Hematopoietic multipotent progenitor cell treated with erythropoietin and hydrocortisone succinate and interleukin-3 and kit ligand, for 8 days (in vitro differentiated cells): ENCODE measurements at regions not wholly inside any gene's neighbourhood (a gene's known extent, or its start where the extent isn't known, plus 50 kb on each side); places are given as distances from the start of the nearest gene placed in this dataset.
A peak's percentile ranks its signal among the peaks of the same experiment; 100 is the strongest.
"Not testable (repeated sequence)": the region's sequence is repeated elsewhere in the genome, so short reads cannot be mapped to it uniquely, and the experiment has no call there.

Experiments
- DNase-seq: peaks from one replicate; pipeline ENCODE4 v3.0.0-alpha.2; 2015

GRCh38 chr14:53448682-53449081, 295.6 kb upstream of the DDHD1 start:
- DNase-seq = no peak

DNA sequence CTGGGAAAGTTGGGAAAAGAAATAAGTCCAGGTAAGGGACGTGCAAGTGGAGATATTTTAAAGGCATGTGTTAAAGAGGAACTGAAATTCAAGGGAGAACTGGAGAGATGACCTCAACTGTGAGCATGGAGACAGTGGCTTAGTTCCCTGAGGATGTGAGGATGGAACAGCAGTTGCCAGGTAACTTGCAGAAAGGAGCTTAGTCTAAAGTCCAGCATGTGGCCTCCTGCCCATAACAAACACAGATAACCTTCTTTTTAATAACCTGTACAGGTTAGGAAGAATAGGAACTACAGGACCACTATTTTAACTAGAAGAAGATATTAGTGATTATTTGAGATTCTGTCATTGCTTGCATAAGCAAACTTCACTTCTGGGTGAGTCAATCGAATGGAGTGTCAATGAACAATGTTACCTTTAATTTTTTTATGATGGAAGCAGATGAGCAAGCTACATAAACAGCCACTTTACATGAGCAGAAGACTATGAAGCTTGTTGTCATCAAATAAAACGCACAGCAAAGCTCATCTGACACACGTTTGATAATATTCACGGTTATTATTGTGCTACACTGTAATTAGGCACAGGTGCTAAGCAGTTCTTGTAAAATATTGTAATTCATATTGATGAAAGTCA, 291.7 kb upstream of the DDHD1 start:
- DNase-seq = no peak

- DNase-seq = no peak
These were observed 288.7 kb upstream of the DDHD1 start for GRCh38 chr14:53441789-53442188.

DNA sequence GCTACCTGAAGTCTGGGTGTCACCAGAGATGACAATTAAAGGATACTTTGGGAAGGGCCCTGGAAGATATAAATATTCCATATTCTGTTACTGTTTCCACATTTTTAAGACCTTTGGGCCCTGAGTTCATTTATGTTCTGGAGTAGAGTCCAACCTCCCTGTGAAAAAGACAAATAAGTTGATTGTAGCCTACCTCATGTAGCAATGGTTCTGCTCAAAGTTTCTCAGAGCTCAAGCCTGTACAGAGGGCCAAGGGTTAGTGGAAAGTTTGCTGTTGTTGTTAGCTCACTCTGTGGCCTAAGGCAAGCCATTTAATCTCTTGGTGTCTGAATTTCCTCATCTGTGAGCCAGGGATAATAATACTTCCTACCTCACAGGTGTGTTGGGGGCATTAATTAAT, 284.7 kb upstream of the DDHD1 start:
- no peak for DNase-seq

DNA sequence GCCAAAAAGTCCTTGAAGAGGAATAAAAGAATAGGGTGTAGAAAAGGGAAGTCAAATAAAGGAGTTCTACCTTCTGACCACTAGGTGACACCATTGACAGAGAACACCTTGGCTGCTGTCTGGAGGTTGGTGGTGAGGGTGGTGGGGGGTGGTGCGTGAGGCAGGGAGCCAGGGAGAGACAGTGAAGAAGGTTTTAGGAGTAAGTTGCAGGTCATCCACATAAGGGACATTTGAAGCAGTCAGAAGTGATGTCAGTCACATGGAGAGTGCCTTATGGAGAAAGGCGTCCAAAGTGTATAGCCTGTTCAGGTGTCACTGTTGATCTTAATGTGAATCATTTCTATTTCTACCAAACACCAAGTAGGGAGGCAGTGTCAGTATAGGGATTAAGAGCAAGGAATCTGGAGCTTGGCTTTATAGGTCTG, 279.3 kb upstream of the DDHD1 start:
- peak; percentile 27 for DNase-seq

DNA sequence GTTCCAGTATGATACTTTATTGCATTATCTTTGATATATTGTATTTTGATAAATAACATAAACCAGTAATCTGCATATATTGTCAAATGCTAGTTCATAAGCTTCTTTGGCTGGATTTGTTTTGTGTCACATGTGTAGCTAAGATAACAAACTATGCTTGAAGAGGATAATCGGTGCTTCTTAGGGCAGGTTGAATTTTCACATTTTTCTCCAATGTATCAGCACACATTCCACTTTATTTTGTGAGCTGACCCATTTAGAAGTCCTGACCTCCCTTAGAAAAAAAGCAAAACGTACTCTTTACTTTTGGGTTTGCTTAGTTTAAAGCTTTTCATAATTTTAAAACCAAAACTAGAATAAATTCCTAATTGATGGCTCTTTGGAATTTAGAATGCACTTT, 277.7 kb upstream of the DDHD1 start:
- no peak for DNase-seq

DNA sequence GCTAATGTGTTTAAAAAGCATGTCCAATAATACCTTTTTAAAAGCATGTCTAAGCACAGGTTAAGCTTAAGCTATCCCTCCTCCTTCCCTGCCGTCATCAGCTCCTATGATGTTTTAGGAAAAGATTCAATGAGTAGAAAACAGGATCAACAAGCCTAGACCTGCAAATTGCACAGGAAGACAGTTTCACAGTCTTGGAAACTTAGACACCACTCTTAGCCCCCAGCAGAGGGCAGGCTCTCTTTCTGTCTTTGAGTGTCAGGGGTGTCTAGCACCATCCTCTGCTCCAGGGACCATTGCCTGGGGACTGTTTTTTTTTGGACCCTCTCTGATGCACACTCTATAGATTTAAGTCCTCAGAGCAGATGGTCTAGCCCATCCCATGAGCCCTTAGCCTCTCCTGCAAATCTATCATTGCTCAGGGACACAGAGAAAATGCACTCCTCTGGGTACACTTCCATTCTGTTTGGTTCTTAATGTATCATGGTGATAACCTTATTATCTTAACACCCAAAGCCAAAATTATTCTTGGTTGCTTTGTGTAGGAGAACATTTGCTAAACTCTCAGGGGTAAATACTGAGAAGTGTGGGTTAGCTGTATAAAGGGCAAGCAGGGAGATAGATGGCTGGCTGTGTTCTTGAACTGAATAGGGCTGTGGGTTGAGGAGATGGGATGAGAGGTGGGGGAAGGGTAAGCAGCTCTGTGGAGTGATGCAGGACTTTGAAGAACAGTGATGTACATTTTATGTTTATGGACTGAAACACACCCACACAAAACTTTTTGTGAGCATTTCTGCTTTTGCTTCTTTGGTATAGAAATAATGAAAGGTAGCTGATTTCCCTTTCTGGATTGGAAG, 259.9 kb upstream of the DDHD1 start:
- DNase-seq = peak; percentile 9

- DNase-seq = no peak
These were observed 258.0 kb upstream of the DDHD1 start for GRCh38 chr14:53411125-53411524.

- no peak for DNase-seq
These were observed 256.8 kb upstream of the DDHD1 start for GRCh38 chr14:53409969-53410368.

- no peak for DNase-seq
These were observed 256.2 kb upstream of the DDHD1 start for GRCh38 chr14:53409289-53409688.

DNA sequence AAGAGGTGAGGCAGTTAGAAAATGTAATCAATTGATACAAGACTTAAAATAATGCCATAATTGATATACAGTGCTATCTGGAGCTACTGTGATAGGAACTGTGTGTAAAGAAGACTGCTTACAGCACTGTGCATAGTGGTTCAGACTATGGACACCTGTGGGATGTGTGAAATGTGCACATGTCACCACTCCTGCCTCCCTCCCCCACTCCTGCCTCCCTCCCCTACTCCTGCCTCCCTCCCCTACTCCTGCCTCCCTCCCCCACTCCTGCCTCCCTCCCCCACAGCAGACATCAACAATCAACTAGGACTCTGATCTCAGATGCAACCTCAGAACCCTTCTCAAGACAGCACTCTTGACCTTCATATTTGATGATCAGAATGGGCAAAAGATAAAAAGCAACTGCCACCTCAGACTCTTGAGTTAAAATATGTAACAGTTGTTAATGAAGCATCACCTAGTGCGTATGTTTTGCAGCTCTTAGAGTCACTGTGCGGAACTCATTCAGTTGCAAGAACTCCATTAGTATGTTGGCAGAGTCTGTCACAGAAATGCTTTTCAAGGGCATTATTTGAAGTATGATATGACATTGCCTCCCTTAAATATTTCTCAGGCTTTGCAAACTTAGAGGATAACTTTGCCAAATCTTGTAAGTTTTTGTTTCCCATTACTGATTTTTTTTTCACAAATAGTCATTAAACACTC, 255.2 kb upstream of the DDHD1 start:
- no peak for DNase-seq

DNA sequence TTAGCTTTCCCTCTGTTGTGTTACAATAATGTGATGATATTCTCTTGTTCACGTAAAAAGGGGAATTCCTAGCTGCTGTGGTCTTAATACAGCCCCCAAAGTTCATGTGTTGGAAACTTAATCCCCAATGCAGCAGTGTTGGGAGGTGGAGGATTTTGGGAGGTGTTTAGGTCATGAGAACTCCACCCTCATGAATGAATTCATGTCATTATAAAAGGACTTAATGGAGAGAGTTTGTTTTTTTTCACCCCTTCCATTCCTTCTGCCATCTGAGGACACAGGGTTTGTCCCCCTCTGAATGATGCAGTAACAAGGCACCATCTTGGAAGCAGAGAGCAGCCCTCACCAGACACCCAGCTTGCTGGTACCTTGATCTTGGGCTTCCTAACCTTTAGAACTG, 253.4 kb upstream of the DDHD1 start:
- DNase-seq = no peak

DNA sequence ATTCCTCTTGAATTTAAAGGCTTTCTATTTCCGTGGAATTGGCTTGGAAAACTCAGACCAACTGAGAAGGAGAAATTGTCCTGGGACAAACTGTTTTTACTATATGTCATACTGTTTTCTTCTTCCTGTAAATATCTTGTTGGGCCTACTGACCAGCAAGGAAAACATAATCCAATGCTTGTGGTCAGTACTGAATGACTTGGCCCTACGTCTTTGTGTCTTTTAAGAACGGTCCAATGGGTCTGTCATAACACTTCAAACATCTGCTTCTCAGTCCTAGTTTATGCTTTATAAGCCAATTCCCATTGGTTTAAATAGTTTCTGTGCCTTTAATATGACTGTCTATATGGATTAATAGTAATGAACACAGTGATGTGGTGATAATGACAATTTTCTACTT, 248.5 kb upstream of the DDHD1 start:
- DNase-seq = no peak

- DNase-seq = peak; percentile 5
These were observed 245.9 kb upstream of the DDHD1 start for GRCh38 chr14:53399057-53399456.

DNA sequence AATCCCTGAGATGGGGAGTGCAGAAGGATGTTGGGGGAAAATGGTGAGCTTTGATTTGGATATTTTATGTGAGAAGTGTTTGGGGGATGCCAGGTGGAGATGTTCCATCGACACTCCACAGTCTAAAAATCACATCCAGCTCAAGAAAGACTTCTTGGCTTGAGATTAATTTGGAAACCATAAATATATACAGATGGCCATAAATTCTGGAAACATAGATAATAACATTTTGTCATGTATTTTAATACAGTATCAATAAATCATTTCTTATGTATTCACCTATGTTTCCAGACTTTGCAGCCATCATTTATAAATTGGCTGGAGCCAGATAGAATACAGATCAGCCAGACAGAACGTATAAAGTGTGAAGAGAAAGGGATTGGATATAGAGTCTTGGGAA, 245.5 kb upstream of the DDHD1 start:
- DNase-seq = no peak

DNA sequence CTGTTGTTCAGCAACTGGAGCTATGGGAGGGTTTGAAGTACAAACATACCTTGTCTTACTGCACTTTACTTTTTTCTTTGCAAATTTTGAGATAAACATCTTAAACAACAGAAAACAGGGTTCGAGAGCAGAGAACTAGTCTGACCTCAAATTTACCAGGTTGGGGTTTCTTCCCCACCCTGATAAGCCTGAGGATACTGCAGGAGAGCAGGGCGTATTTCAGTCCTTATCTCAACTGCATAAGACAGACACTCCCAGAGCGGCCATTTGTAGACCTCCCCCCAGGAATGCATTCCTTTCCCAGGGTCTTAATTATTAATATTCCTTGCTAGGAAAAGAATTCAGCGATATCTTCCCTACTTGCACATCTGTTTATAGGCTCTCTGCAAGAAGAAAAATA, 242.1 kb upstream of the DDHD1 start:
- DNase-seq = not testable (repeated sequence)

GRCh38 chr14:53391631-53392285, 238.6 kb upstream of the DDHD1 start:
- DNase-seq = no peak

DNA sequence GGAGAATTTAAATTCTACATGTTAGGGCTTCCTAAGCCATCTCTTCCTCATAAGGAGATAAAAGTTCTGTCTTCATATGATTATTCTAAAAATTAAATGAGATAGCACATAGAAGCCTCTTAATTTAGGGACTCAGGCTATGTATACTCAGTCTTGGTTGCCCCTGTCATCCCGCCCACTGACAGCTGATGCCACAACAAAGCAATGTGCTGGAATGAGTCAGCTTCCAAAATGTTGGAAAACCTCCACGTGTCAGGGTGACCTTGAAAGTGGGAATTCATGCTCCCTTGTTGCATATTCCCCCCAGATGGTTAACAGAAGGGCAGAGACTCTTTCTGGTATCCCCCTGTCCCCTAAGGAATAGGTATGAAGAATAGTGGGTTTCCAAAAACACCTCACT, 238.0 kb upstream of the DDHD1 start:
- DNase-seq = no peak

GRCh38 chr14:53390008-53390407, 236.9 kb upstream of the DDHD1 start:
- DNase-seq = no peak

DNA sequence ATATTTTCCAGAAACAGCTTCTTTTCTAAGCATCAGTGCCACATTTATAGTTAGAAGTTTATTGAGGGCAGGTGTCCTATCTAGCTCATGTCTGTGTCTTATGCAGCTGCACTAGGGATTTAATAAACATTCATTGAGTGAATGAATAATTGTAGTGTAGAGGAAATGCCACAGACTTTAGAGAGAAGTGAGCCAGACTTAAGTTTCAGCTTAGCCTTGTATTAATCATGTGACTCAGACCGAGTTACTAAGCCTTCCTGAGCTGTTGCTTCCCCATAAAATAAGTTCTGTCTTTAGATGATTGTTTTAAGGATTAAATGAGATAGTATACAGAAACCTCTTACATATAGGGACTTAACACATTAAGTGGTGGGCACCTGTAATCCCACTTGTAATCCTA, 236.1 kb upstream of the DDHD1 start:
- no peak for DNase-seq

DNA sequence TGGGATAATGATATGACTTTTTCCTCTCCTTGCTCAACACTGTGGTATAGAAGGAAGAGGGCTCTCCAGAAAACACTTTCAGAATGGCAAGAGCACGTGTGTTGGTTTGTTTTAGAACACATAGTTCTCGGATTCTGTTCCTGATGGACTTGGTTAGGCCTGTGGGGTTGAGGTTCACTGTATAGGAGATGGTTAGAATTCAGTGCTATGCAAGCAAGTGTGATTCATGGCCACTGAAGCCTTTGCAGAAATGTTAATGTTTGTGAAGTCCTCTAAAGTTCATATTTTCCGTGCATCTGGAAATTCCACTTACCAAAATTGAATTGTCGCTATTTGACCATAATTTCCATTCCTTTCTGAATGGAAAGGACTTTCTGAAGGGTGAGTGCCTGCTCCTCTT, 233.2 kb upstream of the DDHD1 start:
- DNase-seq = no peak

DNA sequence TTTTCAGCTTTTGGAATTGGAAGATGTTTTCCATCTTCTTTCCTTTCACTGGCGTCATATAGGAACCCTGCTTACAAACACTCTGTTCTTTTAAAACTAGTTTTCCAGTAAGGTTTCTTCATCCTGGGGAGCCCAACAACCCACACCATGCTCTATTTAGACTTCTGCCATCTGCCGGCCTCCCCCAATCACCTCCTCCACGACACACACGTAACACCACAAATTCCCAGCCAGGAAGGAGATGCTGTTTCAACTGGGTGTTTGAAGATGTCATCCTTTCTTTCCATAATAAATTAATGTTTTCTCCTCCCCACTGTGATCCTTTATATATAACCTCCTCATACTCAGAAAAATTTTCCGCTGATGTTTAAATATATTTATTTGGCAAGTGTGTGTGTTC, 231.4 kb upstream of the DDHD1 start:
- DNase-seq = no peak

DNA sequence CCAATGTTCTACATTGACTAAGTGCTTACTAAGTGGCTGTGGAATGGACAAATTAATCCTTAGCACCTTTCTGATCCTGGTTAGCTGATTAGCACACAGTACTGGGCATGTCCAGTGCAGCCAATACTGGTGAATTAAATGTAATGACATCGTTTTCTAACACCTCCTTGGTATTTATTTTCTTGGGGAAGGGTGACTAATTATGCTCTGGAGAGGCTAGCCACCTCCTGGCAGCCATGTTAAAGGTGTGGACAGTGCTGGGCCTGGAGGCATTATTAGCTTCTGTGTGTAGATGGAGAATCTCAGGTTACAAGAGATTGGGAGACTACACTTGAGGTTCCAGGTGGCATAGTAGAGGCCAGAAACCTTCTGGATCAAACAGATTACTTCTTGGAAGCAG, 230.9 kb upstream of the DDHD1 start:
- DNase-seq = no peak

GRCh38 chr14:53381895-53382294, 228.8 kb upstream of the DDHD1 start:
- DNase-seq = no peak
